Liver (tissue), 7 donors: ENCODE measurements at regions not wholly inside any gene's neighbourhood (a gene's known extent, or its start where the extent isn't known, plus 50 kb on each side); places are given as distances from the start of the nearest gene placed in this dataset.

Experiments used
- DNase-seq: peaks from one replicate; pipeline ENCODE4 v3.0.0-alpha.2; 2017; ENCODE audit warnings: low spot score
- H3K27ac ChIP-seq, 2 donors: one replicate each; pipeline ENCODE4 v1.7.0; 2013; ENCODE audit warnings: inconsistent platforms in 2 of 2, low read length in 2 of 2, control low read depth in 1 of 2, low read depth in 1 of 2, mild to moderate bottlenecking in 1 of 2
- H3K27me3 ChIP-seq, 4 donors: one replicate each; pipeline versions ENCODE4 v1.6.1 to v1.7.0; 2013; ENCODE audit warnings: low read length in 3 of 4, inconsistent platforms in 1 of 4, mild to moderate bottlenecking in 1 of 4, moderate library complexity in 1 of 4; ENCODE audit not compliant: control insufficient read depth in 4 of 4, insufficient read depth in 4 of 4
- H3K36me3 ChIP-seq, 4 donors: one replicate each; pipeline versions ENCODE4 v1.6.1 to v1.7.0; 2013; ENCODE audit warnings: low read length in 3 of 4, mild to moderate bottlenecking in 3 of 4, low read depth in 1 of 4, moderate library complexity in 1 of 4; ENCODE audit not compliant: control insufficient read depth in 4 of 4, insufficient read depth in 3 of 4
- H3K4me1 ChIP-seq, 4 donors: one replicate each; pipeline versions ENCODE4 v1.6.1 to v1.7.0; 2013; ENCODE audit warnings: low read length in 3 of 4, mild to moderate bottlenecking in 3 of 4, moderate library complexity in 1 of 4; ENCODE audit not compliant: control insufficient read depth in 4 of 4, insufficient read depth in 4 of 4
- H3K4me3 ChIP-seq, 3 donors: one replicate each; pipeline versions ENCODE4 v1.6.1 to v1.7.0; 2013; ENCODE audit warnings: low read length in 3 of 3, control low read depth in 1 of 3, low read depth in 1 of 3, mild to moderate bottlenecking in 1 of 3
- H3K9ac ChIP-seq, 2 donors: one replicate each; pipeline ENCODE4 v1.7.0; 2013; ENCODE audit warnings: low read length in 2 of 2, mild to moderate bottlenecking in 2 of 2, moderate library complexity in 2 of 2, control low read depth in 1 of 2, low read depth in 1 of 2
- H3K9me3 ChIP-seq, 4 donors: one replicate each; pipeline versions ENCODE4 v1.6.1 to v1.7.0; 2013; ENCODE audit warnings: low read length in 3 of 4; ENCODE audit not compliant: control insufficient read depth in 4 of 4
- FOXA1 ChIP-seq: IDR thresholded peaks from 2 replicates; pipeline ENCODE4 v1.6.1; 2016; ENCODE audit warnings: antibody characterized with exemption
- FOXA2 ChIP-seq: IDR thresholded peaks from 2 replicates; pipeline ENCODE4 v1.6.1; 2016; ENCODE audit warnings: antibody characterized with exemption
- GABPA ChIP-seq, 2 donors: IDR thresholded peaks in 1 of 2; conservative IDR thresholded peaks in 1 of 2; 2 replicates each; pipeline ENCODE4 v1.6.1; 2016; ENCODE audit warnings: antibody characterized with exemption in 2 of 2, mild to moderate bottlenecking in 1 of 2, moderate library complexity in 1 of 2
- HNF4A ChIP-seq, 2 donors: conservative IDR thresholded peaks; 2 replicates each; pipeline ENCODE4 v1.6.1; 2016; ENCODE audit warnings: antibody characterized with exemption in 2 of 2, mild to moderate bottlenecking in 2 of 2
- HNF4G ChIP-seq: IDR thresholded peaks from 2 replicates; pipeline ENCODE4 v1.6.1; 2016; ENCODE audit warnings: antibody characterized with exemption
- JUND ChIP-seq, 2 donors: IDR thresholded peaks; 2 replicates each; pipeline ENCODE4 v1.6.1; 2016; ENCODE audit warnings: antibody characterized with exemption in 2 of 2
- SP1 ChIP-seq: IDR thresholded peaks from 2 replicates; pipeline ENCODE4 v1.6.1; 2018; ENCODE audit warnings: antibody characterized with exemption, mild to moderate bottlenecking
- TAF1 ChIP-seq: conservative IDR thresholded peaks from 2 replicates; pipeline ENCODE4 v1.6.1; 2016; ENCODE audit warnings: antibody characterized with exemption, mild to moderate bottlenecking
- YY1 ChIP-seq: IDR thresholded peaks from 2 replicates; pipeline ENCODE4 v1.6.1; 2016; ENCODE audit warnings: antibody characterized with exemption, mild to moderate bottlenecking
- WGBS: extraction: QIAGEN DNeasy Blood & Tissue Kit; methylation state at CpG from one replicate; pipeline ENCODE4 v1.1.7; 2013; 5-methylcytosine and 5-hydroxymethylcytosine counted together
- TF ChIP-seq, protein P1 (sequence below): IDR thresholded peaks from 2 replicates; pipeline ENCODE4 v1.6.1; 2016; ENCODE audit warnings: antibody characterized with exemption
- TF ChIP-seq, protein P2 (sequence below): IDR thresholded peaks from 2 replicates; pipeline ENCODE4 v1.6.1; 2016; ENCODE audit warnings: antibody characterized with exemption, mild to moderate bottlenecking
- donor health status: healthy.
- donor health status: healthy.
- donor health status: healthy.
- donor health status: healthy.

DNA sequence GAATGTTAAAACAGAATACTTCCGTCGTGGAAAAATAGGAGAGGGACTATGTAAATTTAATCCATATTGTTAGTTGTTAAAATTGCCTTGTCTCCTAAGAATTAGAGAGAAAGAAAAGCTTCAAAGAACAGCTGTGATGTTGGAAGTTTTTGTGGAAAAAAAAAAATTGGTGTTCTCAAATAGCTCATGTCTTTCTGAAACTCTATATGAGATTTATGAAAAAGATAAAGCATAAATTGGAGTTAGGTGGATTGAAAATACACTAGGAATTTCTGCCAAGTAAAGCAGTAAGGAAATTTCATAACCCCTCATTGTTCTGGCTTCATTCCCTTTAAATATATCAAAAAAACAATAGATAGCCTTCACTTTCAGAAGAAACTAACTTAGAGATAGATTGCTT, 274.0 kb upstream of the ADAMTS5 start:
- Histone ChIP-seq H3K4me3 (no peak overlapping the region), H3K36me3 (no peaks in the 10 kb centered on the region), H3K9ac (no peak overlapping the region), H3K27ac (no peak overlapping the region), H3K27me3 (no peaks in the 10 kb centered on the region), H3K4me1 (no peaks in the 10 kb centered on the region), H3K9me3 (no peaks in the 10 kb centered on the region)
- no peak for TF ChIP-seq SP1
- TF ChIP-seq, protein P1, sequence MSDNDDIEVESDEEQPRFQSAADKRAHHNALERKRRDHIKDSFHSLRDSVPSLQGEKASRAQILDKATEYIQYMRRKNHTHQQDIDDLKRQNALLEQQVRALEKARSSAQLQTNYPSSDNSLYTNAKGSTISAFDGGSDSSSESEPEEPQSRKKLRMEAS, result no peak
- TF ChIP-seq HNF4G, result no peak
- TF ChIP-seq GABPA (IDR thresholded peaks at IDR 0.05 in 1 of 2, conservative IDR thresholded peaks at IDR 0.05 in 1 of 2), result no peak
- 82% methylated on average over 2 of the region's 2 CpGs for WGBS
- no peak for DNase-seq

DNA sequence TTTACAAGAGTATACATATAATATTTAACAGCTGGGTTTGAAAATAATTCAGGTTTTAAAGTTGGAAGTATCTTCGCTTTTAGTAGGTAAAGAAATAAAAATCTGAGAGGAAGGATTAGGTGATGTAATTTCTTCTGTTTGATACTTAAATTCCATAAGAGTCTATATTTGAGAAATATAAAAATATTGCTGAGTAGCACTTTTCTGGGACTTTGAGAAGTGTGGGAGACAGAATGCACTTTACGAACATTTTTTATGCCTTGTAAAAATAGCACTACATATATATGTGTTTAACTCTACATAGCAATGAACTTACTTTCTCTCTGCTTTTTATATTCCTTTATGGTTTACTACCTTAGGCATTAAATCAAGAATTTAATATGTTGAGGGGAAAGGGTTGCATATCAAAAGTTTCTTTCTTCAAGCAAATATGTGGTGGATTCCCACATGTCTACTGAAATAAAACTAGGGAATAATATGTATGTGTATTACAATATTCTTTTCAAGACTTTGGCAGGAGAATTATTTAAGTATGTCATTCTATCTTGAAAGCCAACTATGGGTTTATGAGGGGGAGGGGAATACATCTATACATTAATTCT, 266.7 kb upstream of the ADAMTS5 start:
- no peak overlapping the region for H3K9ac ChIP-seq
- no peak for DNase-seq
- H3K27me3 ChIP-seq, result peaks cover 0 to 3% (median under 1%) of the 10 kb centered on the region in 4 donors
- TF ChIP-seq HNF4G, result no peak
- TF ChIP-seq YY1, result no peak
- TF ChIP-seq SP1, result no peak
- no peak for TF ChIP-seq FOXA2
- TF ChIP-seq JUND (IDR thresholded peaks at IDR 0.05), result no peak
- TF ChIP-seq HNF4A (conservative IDR thresholded peaks at IDR 0.05), result no peak
- TF ChIP-seq, protein P1, result no peak
- no peak for TF ChIP-seq FOXA1
- no peak overlapping the region for H3K27ac ChIP-seq
- H3K4me1 ChIP-seq, result no peaks in the 10 kb centered on the region
- H3K4me3 ChIP-seq, result no peak overlapping the region
- 83% methylated on average over 2 of the region's 2 CpGs for WGBS
- H3K36me3 ChIP-seq, result no peaks in the 10 kb centered on the region
- no peaks in the 10 kb centered on the region for H3K9me3 ChIP-seq

DNA sequence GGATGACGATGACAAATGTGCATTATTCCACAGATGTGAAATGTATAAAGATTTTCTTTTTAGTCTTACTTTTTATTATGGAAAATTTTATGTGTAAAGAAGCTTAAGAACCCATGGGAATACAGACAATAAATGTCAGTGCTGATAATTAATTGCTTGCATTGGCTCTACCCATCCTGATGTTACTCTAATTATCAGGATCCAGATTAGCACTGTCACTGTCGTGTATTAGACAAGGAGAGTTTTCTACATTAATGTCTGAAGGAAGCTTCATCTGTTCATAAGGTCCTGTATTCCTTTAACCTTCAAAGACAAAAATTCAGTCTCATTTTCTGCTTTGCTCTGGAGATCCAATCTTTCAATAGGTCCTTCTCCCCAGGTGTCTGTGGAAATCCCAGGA, 259.1 kb upstream of the ADAMTS5 start:
- WGBS, result 57% methylated on average over 2 of the region's 2 CpGs
- no peaks in the 10 kb centered on the region for H3K9me3 ChIP-seq
- DNase-seq, result no peak
- TF ChIP-seq TAF1 (no peak), YY1 (no peak)
- TF ChIP-seq, protein P2, sequence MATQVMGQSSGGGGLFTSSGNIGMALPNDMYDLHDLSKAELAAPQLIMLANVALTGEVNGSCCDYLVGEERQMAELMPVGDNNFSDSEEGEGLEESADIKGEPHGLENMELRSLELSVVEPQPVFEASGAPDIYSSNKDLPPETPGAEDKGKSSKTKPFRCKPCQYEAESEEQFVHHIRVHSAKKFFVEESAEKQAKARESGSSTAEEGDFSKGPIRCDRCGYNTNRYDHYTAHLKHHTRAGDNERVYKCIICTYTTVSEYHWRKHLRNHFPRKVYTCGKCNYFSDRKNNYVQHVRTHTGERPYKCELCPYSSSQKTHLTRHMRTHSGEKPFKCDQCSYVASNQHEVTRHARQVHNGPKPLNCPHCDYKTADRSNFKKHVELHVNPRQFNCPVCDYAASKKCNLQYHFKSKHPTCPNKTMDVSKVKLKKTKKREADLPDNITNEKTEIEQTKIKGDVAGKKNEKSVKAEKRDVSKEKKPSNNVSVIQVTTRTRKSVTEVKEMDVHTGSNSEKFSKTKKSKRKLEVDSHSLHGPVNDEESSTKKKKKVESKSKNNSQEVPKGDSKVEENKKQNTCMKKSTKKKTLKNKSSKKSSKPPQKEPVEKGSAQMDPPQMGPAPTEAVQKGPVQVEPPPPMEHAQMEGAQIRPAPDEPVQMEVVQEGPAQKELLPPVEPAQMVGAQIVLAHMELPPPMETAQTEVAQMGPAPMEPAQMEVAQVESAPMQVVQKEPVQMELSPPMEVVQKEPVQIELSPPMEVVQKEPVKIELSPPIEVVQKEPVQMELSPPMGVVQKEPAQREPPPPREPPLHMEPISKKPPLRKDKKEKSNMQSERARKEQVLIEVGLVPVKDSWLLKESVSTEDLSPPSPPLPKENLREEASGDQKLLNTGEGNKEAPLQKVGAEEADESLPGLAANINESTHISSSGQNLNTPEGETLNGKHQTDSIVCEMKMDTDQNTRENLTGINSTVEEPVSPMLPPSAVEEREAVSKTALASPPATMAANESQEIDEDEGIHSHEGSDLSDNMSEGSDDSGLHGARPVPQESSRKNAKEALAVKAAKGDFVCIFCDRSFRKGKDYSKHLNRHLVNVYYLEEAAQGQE, result no peak
- no peak overlapping the region for H3K4me3 ChIP-seq
- H3K4me1 ChIP-seq, result no peaks in the 10 kb centered on the region
- H3K27ac ChIP-seq, result no peak overlapping the region
- H3K27me3 ChIP-seq, result no peaks in the 10 kb centered on the region
- no peaks in the 10 kb centered on the region for H3K36me3 ChIP-seq
- peak overlapping the region in 1 of 2 donors; percentile 22 for H3K9ac ChIP-seq
